HepG2 (cell line): ENCODE measurements at regions not wholly inside any gene's neighbourhood (a gene's known extent, or its start where the extent isn't known, plus 50 kb on each side); places are given as distances from the start of the nearest gene placed in this dataset.

Source experiments
- ATAC-seq: fragments of 200-7000 bp; cut with Tn5 transposase; 3 replicates; pipeline ENCODE4 v1.9.1; 2020; ENCODE audit warnings: mild to moderate bottlenecking, moderate library complexity
- BruUV-seq: library from RNA; stranded (reverse); fragments of 400-500 nt; replicated peaks from 2 replicates; lab custom pipeline; 2021; lab: Mats Ljungman, UMichigan
- CTCF ChIA-PET: fragments of 300-600 bp; formaldehyde crosslinking; extraction: SDS; loops from one replicate; lab custom pipeline; 2021; ENCODE audit warnings: low total read pairs, inconsistent platforms, low intra/inter-chr PET ratio; lab: Yijun Ruan, JAX
- POLR2A ChIA-PET: fragments of 350-600 bp; sonication (Branson Sonifier 250); formaldehyde crosslinking; loops from one replicate; lab custom pipeline; 2020; ENCODE audit warnings: antibody characterized with exemption, inconsistent platforms; lab: Yijun Ruan, JAX
- DNase-seq: peaks from one replicate; pipeline ENCODE4 v3.0.0-alpha.2; 2015; ENCODE audit warnings: low spot score
- FAIRE-seq: peaks from 3 replicates; lab custom pipeline; 2011; peaks lifted over from hg19 to GRCh38; lab: Jason Lieb, UNC
- H2AFZ ChIP-seq: one replicate; pipeline ENCODE4 v1.6.1; 2011; ENCODE audit warnings: low read length, inconsistent platforms
- H3K27ac ChIP-seq: fragments of 300-600 bp; 3 replicates; pipeline ENCODE4 v1.8.0; 2011; ENCODE audit warnings: mixed run types, mild to moderate bottlenecking, mixed read lengths, low read length, inconsistent platforms; ENCODE audit not compliant: insufficient read depth; ENCODE audit errors: extremely low read length
- H3K27me3 ChIP-seq, 2 experiments: fragments of 200-600 bp in 1 of 2; 2 replicates in 1 of 2; 3 replicates in 1 of 2; pipeline versions ENCODE4 v1.6.0 to v1.8.0; 2011; ENCODE audit warnings: low read length in 2 of 2, mild to moderate bottlenecking in 2 of 2, moderate library complexity in 2 of 2, inconsistent platforms in 1 of 2; ENCODE audit not compliant: insufficient read depth in 2 of 2, control insufficient read depth in 1 of 2
- H3K36me3 ChIP-seq, 2 experiments: fragments of 200-600 bp in 1 of 2; replicated peaks in 1 of 2; 2 replicates in 1 of 2; 3 replicates in 1 of 2; pipeline versions ENCODE4 v1.5.1 to v1.8.0; 2011; ENCODE audit warnings: low read length in 2 of 2, inconsistent platforms in 1 of 2; ENCODE audit not compliant: insufficient read depth in 2 of 2, control insufficient read depth in 1 of 2
- H3K4me1 ChIP-seq: 2 replicates; pipeline ENCODE4 v1.5.1; 2012; ENCODE audit warnings: low read length, inconsistent platforms; ENCODE audit not compliant: insufficient read depth
- H3K4me2 ChIP-seq: 2 replicates; pipeline ENCODE4 v1.6.0; 2011; ENCODE audit warnings: low read depth, low read length, inconsistent platforms
- H3K4me3 ChIP-seq, 3 experiments: fragments of 200-600 bp in 1 of 3; sonication (generic), shearing (Covaris generic) in 1 of 3; replicated peaks in 1 of 3; 2 replicates each; pipeline ENCODE4 v1.5.1; 2011 to 2016; ENCODE audit warnings: low read length in 3 of 3, inconsistent platforms in 2 of 3, low read depth in 2 of 3, mild to moderate bottlenecking in 2 of 3, control low read depth in 1 of 3, mixed read lengths in 1 of 3; ENCODE audit not compliant: insufficient read depth in 1 of 3
- H3K79me2 ChIP-seq: one replicate; pipeline ENCODE4 v1.6.1; 2011; ENCODE audit warnings: low read length, inconsistent platforms; ENCODE audit not compliant: insufficient read depth
- H3K9ac ChIP-seq: 2 replicates; pipeline ENCODE4 v1.6.0; 2011; ENCODE audit warnings: mild to moderate bottlenecking, low read depth, low read length, inconsistent platforms; ENCODE audit not compliant: insufficient read depth
- H3K9me3 ChIP-seq: 2 replicates; pipeline ENCODE4 v1.5.1; 2012; ENCODE audit warnings: mild to moderate bottlenecking, low read length
- H4K20me1 ChIP-seq: 2 replicates; pipeline ENCODE4 v1.6.0; 2011; ENCODE audit warnings: inconsistent platforms, mild to moderate bottlenecking, low read length, moderate library complexity; ENCODE audit not compliant: insufficient read depth
- ATM ChIP-seq: fragments of 450-650 bp; IDR thresholded peaks from 2 replicates; pipeline ENCODE4 v1.7.1; 2017; ENCODE audit warnings: mild to moderate bottlenecking, borderline replicate concordance
- BRD4 ChIP-seq: sonication (generic); formaldehyde crosslinking; IDR thresholded peaks from 2 replicates; pipeline ENCODE4 v1.4.0; 2020; ENCODE audit warnings: missing genetic modification reagents
- CC2D1A ChIP-seq: sonication (generic); formaldehyde crosslinking; IDR thresholded peaks from 2 replicates; pipeline ENCODE4 v1.8.1; 2023; ENCODE audit warnings: mild to moderate bottlenecking, missing genetic modification reagents
- CCDC6 ChIP-seq: sonication (generic); formaldehyde crosslinking; IDR thresholded peaks from 2 replicates; pipeline ENCODE4 v1.8.1; 2022; ENCODE audit warnings: mild to moderate bottlenecking, missing genetic modification reagents, moderate library complexity
- GATA4 ChIP-seq: sonication (generic); IDR thresholded peaks from 2 replicates; pipeline ENCODE4 v1.6.1; 2016; ENCODE audit warnings: antibody characterized with exemption, low read depth, borderline replicate concordance
- MAFF ChIP-seq: IDR thresholded peaks from 2 replicates; pipeline ENCODE4 v1.6.1; 2011; ENCODE audit warnings: low read depth, low read length, improper control_type of control experiment
- MTA1 ChIP-seq: sonication (generic); formaldehyde crosslinking; IDR thresholded peaks from 2 replicates; pipeline ENCODE4 v1.4.0; 2020; ENCODE audit warnings: missing genetic modification reagents, mild to moderate bottlenecking, borderline replicate concordance
- MZF1 ChIP-seq: sonication (generic); formaldehyde crosslinking; IDR thresholded peaks from 2 replicates; pipeline ENCODE4 v1.8.1; 2023; ENCODE audit warnings: mild to moderate bottlenecking, missing genetic modification reagents, borderline replicate concordance
- SOX6 ChIP-seq, 2 experiments: fragments of 450-650 bp in 1 of 2; sonication (generic) in 1 of 2; formaldehyde crosslinking in 1 of 2; IDR thresholded peaks; 2 replicates each; pipeline versions ENCODE4 v1.4.0 to v1.6.1; 2017 to 2020; ENCODE audit warnings: antibody characterized with exemption in 1 of 2, mild to moderate bottlenecking in 1 of 2, missing genetic modification reagents in 1 of 2
- TSC22D2 ChIP-seq: sonication (generic); formaldehyde crosslinking; IDR thresholded peaks from 2 replicates; pipeline ENCODE4 v1.5.1; 2020; ENCODE audit warnings: missing genetic modification reagents, mild to moderate bottlenecking, borderline replicate concordance
- ZHX2 ChIP-seq, 2 experiments: sonication (generic) in 1 of 2; formaldehyde crosslinking in 1 of 2; IDR thresholded peaks; 2 replicates each; pipeline versions ENCODE4 v1.6.1 to v1.9.0; 2014 to 2022; ENCODE audit warnings: antibody characterized with exemption in 1 of 2, borderline replicate concordance in 1 of 2, inconsistent platforms in 1 of 2, low read depth in 1 of 2, missing genetic modification reagents in 1 of 2
- ZNF101 ChIP-seq: sonication (generic); formaldehyde crosslinking; IDR thresholded peaks from 2 replicates; pipeline ENCODE4 v1.4.0; 2020; ENCODE audit warnings: mild to moderate bottlenecking, low read depth, missing genetic modification reagents, borderline replicate concordance
- ZNF296 ChIP-seq: sonication (generic); formaldehyde crosslinking; conservative IDR thresholded peaks from 2 replicates; pipeline ENCODE4 v1.5.0; 2020; ENCODE audit warnings: mild to moderate bottlenecking, missing genetic modification reagents
- ZNF501 ChIP-seq: sonication (generic); formaldehyde crosslinking; IDR thresholded peaks from 2 replicates; pipeline ENCODE4 v1.5.1; 2020; ENCODE audit warnings: mild to moderate bottlenecking, moderate library complexity, missing genetic modification reagents
- WGBS: methylation state at CpG from one replicate; pipeline ENCODE4 v1.1.6; 2017; ENCODE audit warnings: low lambda C conversion rate; 5-methylcytosine and 5-hydroxymethylcytosine counted together
- in situ Hi-C: cut with HindIII; loops from 2 replicates; pipeline ENCODE4 v1.10.0; 2017; ENCODE audit warnings: low pct_unique_long_range_greater_than_20kb; ENCODE audit not compliant: extremely low pct_ligation_motif_present
- intact Hi-C: fragments of 100-400 bp; cut with micrococcal nuclease; formaldehyde crosslinking; loops from one replicate; pipeline ENCODE4 v1.10.0; 2022; ENCODE audit not compliant: unreplicated experiment
- TF ChIP-seq, protein P1 (sequence below): sonication (generic); formaldehyde crosslinking; IDR thresholded peaks from 2 replicates; pipeline ENCODE4 v1.8.1; 2022; ENCODE audit warnings: low read depth, mild to moderate bottlenecking, missing genetic modification reagents

- no peak overlapping the region for H2AFZ ChIP-seq
- no peaks in the 10 kb centered on the region for H3K27me3 ChIP-seq
- DNase-seq (no peak), ATAC-seq (no peak), FAIRE-seq (no peak)
- WGBS, result 37% methylated on average over 7 of the region's 7 CpGs
- ChIA-PET CTCF (no interaction called here), POLR2A (no interaction called here)
- no peaks in the 10 kb centered on the region for H3K79me2 ChIP-seq
- H3K9me3 ChIP-seq, result peaks cover 4% of the 10 kb centered on the region; the same call in 1 of the 2 replicates
- intact Hi-C loops, result no loop called here
- H4K20me1 ChIP-seq, result no peaks in the 10 kb centered on the region
- no peak overlapping the region for H3K27ac ChIP-seq
- TF ChIP-seq CCDC6 (CRISPR knock-in tag), result no peak
- no peak for TF ChIP-seq TSC22D2 (CRISPR knock-in tag)
- no peak for TF ChIP-seq MZF1 (CRISPR knock-in tag)
- TF ChIP-seq GATA4, result no peak
- no peak for TF ChIP-seq ATM
- no peak for TF ChIP-seq CC2D1A
- no peak for TF ChIP-seq SOX6 (IDR thresholded peaks at IDR 0.05)
- TF ChIP-seq SOX6 (CRISPR knock-in tag; IDR thresholded peaks at IDR 0.05), result no peak
- no peak for TF ChIP-seq MTA1 (CRISPR knock-in tag)
- no peak for TF ChIP-seq BRD4
- no peak for TF ChIP-seq ZNF296 (CRISPR knock-in tag)
- TF ChIP-seq, protein P1, sequence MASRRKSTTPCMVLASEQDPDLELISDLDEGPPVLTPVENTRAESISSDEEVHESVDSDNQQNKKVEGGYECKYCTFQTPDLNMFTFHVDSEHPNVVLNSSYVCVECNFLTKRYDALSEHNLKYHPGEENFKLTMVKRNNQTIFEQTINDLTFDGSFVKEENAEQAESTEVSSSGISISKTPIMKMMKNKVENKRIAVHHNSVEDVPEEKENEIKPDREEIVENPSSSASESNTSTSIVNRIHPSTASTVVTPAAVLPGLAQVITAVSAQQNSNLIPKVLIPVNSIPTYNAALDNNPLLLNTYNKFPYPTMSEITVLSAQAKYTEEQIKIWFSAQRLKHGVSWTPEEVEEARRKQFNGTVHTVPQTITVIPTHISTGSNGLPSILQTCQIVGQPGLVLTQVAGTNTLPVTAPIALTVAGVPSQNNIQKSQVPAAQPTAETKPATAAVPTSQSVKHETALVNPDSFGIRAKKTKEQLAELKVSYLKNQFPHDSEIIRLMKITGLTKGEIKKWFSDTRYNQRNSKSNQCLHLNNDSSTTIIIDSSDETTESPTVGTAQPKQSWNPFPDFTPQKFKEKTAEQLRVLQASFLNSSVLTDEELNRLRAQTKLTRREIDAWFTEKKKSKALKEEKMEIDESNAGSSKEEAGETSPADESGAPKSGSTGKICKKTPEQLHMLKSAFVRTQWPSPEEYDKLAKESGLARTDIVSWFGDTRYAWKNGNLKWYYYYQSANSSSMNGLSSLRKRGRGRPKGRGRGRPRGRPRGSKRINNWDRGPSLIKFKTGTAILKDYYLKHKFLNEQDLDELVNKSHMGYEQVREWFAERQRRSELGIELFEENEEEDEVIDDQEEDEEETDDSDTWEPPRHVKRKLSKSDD (CRISPR knock-in tag), result no peak
- TF ChIP-seq MAFF, result no peak
- TF ChIP-seq ZNF101 (CRISPR knock-in tag), result no peak
- TF ChIP-seq ZNF501, result no peak
- no peak for TF ChIP-seq ZHX2 (IDR thresholded peaks at IDR 0.05; ENCODE audit: low read depth)
- no peak for TF ChIP-seq ZHX2 (CRISPR knock-in tag; IDR thresholded peaks at IDR 0.05; ENCODE audit: borderline replicate concordance)
- TF ChIP-seq, all 625 proteins: peak for 0
- Histone ChIP-seq H3K4me1 (0 out of 2 replicates have a peak, but pooled peaks cover 5% of the 10 kb centered on the region), H3K4me3 (no peak overlapping the region), H3K4me2 (no peak overlapping the region), H3K36me3 (no peaks in the 10 kb centered on the region), H3K9ac (no peak overlapping the region)
- in situ Hi-C loops, result no loop called here
- BruUV-seq, result no TSS peak
Measured at GRCh38 chr2:42886921-42887320, 94.5 kb upstream of the HAAO start.
